ENCODE measurements at regions not wholly inside any gene's neighbourhood (a gene's known extent, or its start where the extent isn't known, plus 50 kb on each side); places are given as distances from the start of the nearest gene placed in this dataset.

DNA sequence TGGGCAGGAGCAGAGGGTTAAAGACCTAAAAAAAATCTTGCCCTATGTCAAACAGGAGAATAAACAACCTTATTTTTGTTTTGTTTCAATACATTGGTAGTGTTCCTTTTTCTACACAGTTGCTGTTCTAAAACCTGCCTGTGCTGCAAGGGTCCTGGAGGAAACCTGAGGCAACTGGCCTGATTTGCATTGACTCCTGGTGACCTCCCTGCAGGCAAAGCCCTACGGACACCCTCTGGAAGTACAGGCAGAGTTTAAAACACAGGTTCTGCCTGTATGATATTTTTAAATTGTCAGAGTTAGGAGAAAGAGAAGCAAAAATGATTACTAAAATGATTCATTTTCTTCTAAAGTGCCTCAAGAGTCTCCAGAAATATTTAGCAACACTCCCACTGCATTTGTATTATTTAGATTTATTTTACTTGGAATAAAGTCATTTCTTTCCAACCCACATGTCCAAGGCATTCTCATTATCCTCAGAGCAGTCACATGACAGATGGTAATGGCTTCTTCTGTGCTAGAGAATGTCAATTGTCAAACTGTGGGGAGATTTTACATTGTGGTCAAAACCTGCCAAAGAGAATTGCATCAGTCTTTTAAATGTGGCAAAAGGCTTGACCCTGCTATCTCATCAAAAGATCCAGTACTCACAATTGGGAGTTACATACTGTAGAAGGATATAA lies 559.6 kb downstream of the CETN3 start:
- no peaks in the 10 kb centered on the region for H3K4me1 ChIP-seq (ENCODE audit: control insufficient read depth, insufficient read depth, low read length)
- WGBS (ENCODE audit: insufficient coverage) = no CpG with 5 or more reads among the region's 1 CpG
- H3K9me3 ChIP-seq (ENCODE audit: control insufficient read depth, insufficient read depth, low read length) = no peaks in the 10 kb centered on the region
- DNase-seq (ENCODE audit: low read depth in 4 of 6, low spot score in 6 of 6) = peak in 2 of 6 donors; percentile 34 to 42
- no peaks in the 10 kb centered on the region for H3K36me3 ChIP-seq (ENCODE audit: control insufficient read depth, insufficient read depth, low read length)
- H3K27me3 ChIP-seq (ENCODE audit: control insufficient read depth, insufficient read depth, low read length) = no peaks in the 10 kb centered on the region
- H3K4me3 ChIP-seq (ENCODE audit: low read depth, low read length) = no peak overlapping the region
- no peak overlapping the region for H3K27ac ChIP-seq (ENCODE audit: low read depth, low read length)

DNA sequence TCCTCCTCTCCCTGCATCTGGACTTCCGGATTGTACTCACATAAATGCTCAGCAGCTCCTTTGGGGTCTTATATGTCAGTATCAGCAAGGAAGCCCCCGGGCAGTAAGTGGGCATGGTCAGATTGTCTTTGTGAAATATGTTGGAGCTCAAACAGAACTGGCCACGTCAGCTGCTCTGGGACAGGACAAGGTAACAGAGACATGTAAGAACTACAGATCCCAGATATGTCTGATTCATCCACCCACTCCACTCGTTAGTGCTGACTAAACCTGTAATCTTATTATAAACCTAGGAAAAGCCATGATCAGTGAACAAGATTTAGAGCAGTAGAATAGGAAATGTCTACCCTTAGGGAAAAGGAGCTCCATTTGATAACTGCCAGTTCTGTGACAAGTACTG lies 561.8 kb downstream of the CETN3 start:
- no peak for DNase-seq (ENCODE audit: low read depth in 4 of 6, low spot score in 6 of 6)
- WGBS (ENCODE audit: insufficient coverage) = 100% methylated on average over 1 of the region's 4 CpGs
- H3K4me3 ChIP-seq (ENCODE audit: low read depth, low read length) = no peak overlapping the region
- H3K27ac ChIP-seq (ENCODE audit: low read depth, low read length) = no peak overlapping the region
- H3K4me1 ChIP-seq (ENCODE audit: control insufficient read depth, insufficient read depth, low read length) = no peaks in the 10 kb centered on the region
- no peaks in the 10 kb centered on the region for H3K9me3 ChIP-seq (ENCODE audit: control insufficient read depth, insufficient read depth, low read length)
- no peaks in the 10 kb centered on the region for H3K27me3 ChIP-seq (ENCODE audit: control insufficient read depth, insufficient read depth, low read length)
- H3K36me3 ChIP-seq (ENCODE audit: control insufficient read depth, insufficient read depth, low read length) = no peaks in the 10 kb centered on the region

DNA sequence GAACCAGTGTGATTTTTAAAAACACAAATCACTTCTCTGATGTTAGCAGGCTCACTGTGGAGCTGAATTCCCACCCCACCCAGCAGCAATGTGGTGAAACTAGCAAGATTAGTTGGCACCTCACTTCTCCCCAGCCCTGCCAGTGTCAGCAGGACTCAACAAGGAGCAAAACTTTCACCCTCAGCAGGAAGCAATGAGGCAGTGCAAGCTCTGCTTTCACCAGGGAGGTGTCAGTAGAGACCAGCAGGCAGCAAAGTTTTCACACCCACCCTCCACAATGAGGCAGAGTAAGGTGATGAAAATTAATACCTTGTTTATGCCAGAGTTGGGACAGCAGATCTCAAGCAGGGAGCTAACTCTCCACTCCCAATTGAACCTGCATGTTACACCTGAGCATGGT lies 565.0 kb downstream of the CETN3 start:
- no peak overlapping the region for H3K4me3 ChIP-seq (ENCODE audit: low read depth, low read length)
- H3K36me3 ChIP-seq (ENCODE audit: control insufficient read depth, insufficient read depth, low read length) = no peaks in the 10 kb centered on the region
- H3K27me3 ChIP-seq (ENCODE audit: control insufficient read depth, insufficient read depth, low read length) = no peaks in the 10 kb centered on the region
- no peaks in the 10 kb centered on the region for H3K4me1 ChIP-seq (ENCODE audit: control insufficient read depth, insufficient read depth, low read length)
- no peak overlapping the region for H3K27ac ChIP-seq (ENCODE audit: low read depth, low read length)
- H3K9me3 ChIP-seq (ENCODE audit: control insufficient read depth, insufficient read depth, low read length) = no peaks in the 10 kb centered on the region
- DNase-seq (ENCODE audit: low read depth in 4 of 6, low spot score in 6 of 6) = no peak

DNA sequence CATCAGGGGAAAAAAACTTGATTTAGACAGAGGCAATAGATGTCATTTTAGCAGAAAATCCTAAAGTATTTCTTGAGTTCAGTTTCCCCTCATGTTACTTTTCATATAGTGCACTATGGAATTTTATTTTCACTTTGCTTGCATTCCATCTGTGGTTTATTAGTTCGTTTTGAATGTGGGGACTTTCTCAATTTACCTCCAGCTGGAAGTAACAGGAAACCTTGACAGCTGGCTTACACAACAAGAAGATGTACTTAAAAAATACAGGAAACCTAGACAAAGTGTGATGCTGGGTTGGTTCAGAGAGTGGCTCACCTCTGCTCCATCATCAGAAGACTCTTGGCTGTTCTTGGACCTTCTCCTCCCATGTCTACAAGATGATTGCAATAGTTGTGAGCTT lies 567.0 kb downstream of the CETN3 start:
- Histone ChIP-seq H3K27me3 (ENCODE audit: control insufficient read depth, insufficient read depth, low read length) (no peaks in the 10 kb centered on the region), H3K9me3 (ENCODE audit: control insufficient read depth, insufficient read depth, low read length) (no peaks in the 10 kb centered on the region), H3K36me3 (ENCODE audit: control insufficient read depth, insufficient read depth, low read length) (no peaks in the 10 kb centered on the region), H3K27ac (ENCODE audit: low read depth, low read length) (no peak overlapping the region), H3K4me1 (ENCODE audit: control insufficient read depth, insufficient read depth, low read length) (no peaks in the 10 kb centered on the region), H3K4me3 (ENCODE audit: low read depth, low read length) (no peak overlapping the region)
- no CpG with 5 or more reads among the region's 1 CpG for WGBS (ENCODE audit: insufficient coverage)
- no peak for DNase-seq (ENCODE audit: low read depth in 4 of 6, low spot score in 6 of 6)

DNA sequence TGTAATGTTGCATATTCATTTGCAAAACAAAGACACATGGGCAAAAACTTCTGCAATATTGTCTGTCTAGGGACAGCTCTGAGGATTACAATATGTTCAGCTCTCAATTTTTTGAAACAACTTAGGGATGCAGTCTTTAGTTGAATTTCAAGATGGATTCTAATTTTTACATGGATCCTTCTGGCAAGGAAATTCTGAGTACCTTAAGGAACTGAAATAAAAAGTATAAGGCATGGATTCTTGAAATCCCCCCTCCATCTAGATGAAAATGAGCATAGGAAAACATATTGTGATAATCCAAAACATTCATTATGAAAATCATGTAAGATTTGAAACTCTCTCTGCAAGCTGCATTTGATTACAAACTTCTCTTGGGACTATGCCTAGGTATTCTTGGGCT lies 568.6 kb downstream of the CETN3 start:
- Histone ChIP-seq H3K4me3 (ENCODE audit: low read depth, low read length) (no peak overlapping the region), H3K9me3 (ENCODE audit: control insufficient read depth, insufficient read depth, low read length) (no peaks in the 10 kb centered on the region), H3K27me3 (ENCODE audit: control insufficient read depth, insufficient read depth, low read length) (no peaks in the 10 kb centered on the region), H3K36me3 (ENCODE audit: control insufficient read depth, insufficient read depth, low read length) (no peaks in the 10 kb centered on the region), H3K27ac (ENCODE audit: low read depth, low read length) (no peak overlapping the region), H3K4me1 (ENCODE audit: control insufficient read depth, insufficient read depth, low read length) (no peaks in the 10 kb centered on the region)
- DNase-seq (ENCODE audit: low read depth in 4 of 6, low spot score in 6 of 6) = peak in 1 of 6 donors; percentile 65

DNA sequence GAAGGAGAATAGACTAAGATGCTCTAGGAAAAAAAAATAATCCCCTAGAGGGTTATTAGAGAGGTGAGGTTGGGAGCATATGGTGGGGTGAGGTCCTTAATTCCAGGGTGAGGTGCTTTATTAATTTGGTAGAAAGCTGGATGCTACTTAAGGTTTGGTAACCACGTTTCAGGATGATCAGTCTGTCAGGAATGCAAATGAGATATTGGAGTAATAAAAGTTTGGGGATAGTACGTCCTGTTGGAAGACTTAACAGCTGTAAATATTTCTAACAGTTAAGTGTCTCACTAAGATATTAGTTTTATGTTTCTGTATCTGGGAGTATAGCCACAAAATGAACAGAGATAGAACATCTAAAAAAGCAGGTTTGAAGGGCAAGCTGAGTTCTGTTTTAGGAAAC lies 578.9 kb downstream of the CETN3 start:
- Histone ChIP-seq H3K27ac (ENCODE audit: low read depth, low read length) (no peak overlapping the region), H3K9me3 (ENCODE audit: control insufficient read depth, insufficient read depth, low read length) (no peaks in the 10 kb centered on the region), H3K36me3 (ENCODE audit: control insufficient read depth, insufficient read depth, low read length) (no peaks in the 10 kb centered on the region), H3K27me3 (ENCODE audit: control insufficient read depth, insufficient read depth, low read length) (no peaks in the 10 kb centered on the region), H3K4me3 (ENCODE audit: low read depth, low read length) (no peak overlapping the region), H3K4me1 (ENCODE audit: control insufficient read depth, insufficient read depth, low read length) (no peaks in the 10 kb centered on the region)
- DNase-seq (ENCODE audit: low read depth in 4 of 6, low spot score in 6 of 6) = no peak
- 71% methylated on average over 1 of the region's 2 CpGs for WGBS (ENCODE audit: insufficient coverage)

DNA sequence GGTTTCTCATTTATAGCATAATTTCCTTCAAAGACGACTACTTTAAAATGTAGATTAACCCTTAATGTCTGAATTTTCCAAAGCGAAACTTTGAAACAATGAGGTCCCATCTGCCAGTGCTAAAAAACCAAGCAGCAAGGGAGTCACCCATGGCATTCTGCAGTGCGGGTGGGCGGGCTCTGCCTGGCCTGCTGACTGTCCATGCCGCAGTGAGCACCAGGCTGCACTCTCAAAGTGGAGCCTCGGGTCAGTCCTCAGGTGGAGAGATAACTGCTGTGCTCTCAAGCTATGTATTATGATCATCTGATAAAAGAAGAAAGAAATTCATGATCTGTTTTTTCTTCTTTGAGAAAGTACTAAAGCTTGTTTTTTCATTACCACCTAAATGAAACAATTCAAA lies 581.6 kb downstream of the CETN3 start:
- Histone ChIP-seq H3K27ac (ENCODE audit: low read depth, low read length) (no peak overlapping the region), H3K27me3 (ENCODE audit: control insufficient read depth, insufficient read depth, low read length) (no peaks in the 10 kb centered on the region), H3K4me1 (ENCODE audit: control insufficient read depth, insufficient read depth, low read length) (no peaks in the 10 kb centered on the region), H3K36me3 (ENCODE audit: control insufficient read depth, insufficient read depth, low read length) (no peaks in the 10 kb centered on the region), H3K9me3 (ENCODE audit: control insufficient read depth, insufficient read depth, low read length) (no peaks in the 10 kb centered on the region), H3K4me3 (ENCODE audit: low read depth, low read length) (no peak overlapping the region)
- WGBS (ENCODE audit: insufficient coverage) = 93% methylated on average over 5 of the region's 6 CpGs
- DNase-seq (ENCODE audit: low read depth in 4 of 6, low spot score in 6 of 6) = no peak

DNA sequence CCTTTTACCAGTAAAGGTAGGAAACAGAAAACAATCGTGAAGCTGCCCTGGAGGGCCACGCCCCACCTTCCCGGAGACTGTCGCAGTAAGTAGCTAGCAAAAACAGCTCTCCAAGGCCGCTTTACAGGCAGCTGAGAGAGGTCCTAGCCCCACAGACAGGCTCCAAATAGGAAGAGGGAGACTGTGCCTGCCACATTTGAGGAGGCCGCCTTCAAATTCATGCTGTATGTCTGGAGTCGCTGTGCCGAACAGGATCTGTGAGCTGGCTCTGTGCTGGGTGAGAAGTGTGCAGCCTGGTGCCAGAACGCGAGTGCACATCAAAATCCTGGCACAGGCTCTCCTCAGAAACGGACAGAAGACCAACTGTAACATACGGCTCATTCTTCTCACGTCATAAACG lies 582.2 kb downstream of the CETN3 start:
- Histone ChIP-seq H3K36me3 (ENCODE audit: control insufficient read depth, insufficient read depth, low read length) (no peaks in the 10 kb centered on the region), H3K27ac (ENCODE audit: low read depth, low read length) (no peak overlapping the region), H3K4me3 (ENCODE audit: low read depth, low read length) (no peak overlapping the region), H3K27me3 (ENCODE audit: control insufficient read depth, insufficient read depth, low read length) (no peaks in the 10 kb centered on the region), H3K4me1 (ENCODE audit: control insufficient read depth, insufficient read depth, low read length) (no peaks in the 10 kb centered on the region), H3K9me3 (ENCODE audit: control insufficient read depth, insufficient read depth, low read length) (no peaks in the 10 kb centered on the region)
- 91% methylated on average over 11 of the region's 14 CpGs for WGBS (ENCODE audit: insufficient coverage)
- peak in 1 of 6 donors; percentile 91 for DNase-seq (ENCODE audit: low read depth in 4 of 6, low spot score in 6 of 6)

DNA sequence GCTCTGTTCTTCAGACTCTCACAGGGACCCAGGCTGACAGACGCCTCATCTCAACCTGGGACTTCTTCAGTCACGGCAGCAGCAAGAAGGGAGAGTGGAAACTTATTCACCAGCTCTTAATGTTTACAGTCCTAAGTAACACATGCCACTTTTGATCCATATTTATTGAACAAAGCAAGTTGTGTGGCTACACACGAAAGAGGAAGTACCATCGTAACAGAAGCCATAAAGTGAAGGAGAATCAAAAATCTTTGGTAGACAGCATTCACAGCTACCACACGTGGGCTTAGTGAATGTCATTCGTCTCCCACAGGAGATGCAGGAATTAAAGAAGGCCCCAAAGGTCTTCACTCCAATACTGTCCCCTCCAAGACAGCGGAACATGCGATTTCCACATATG lies 582.6 kb downstream of the CETN3 start:
- Histone ChIP-seq H3K27ac (ENCODE audit: low read depth, low read length) (no peak overlapping the region), H3K36me3 (ENCODE audit: control insufficient read depth, insufficient read depth, low read length) (no peaks in the 10 kb centered on the region), H3K4me1 (ENCODE audit: control insufficient read depth, insufficient read depth, low read length) (no peaks in the 10 kb centered on the region), H3K4me3 (ENCODE audit: low read depth, low read length) (no peak overlapping the region), H3K9me3 (ENCODE audit: control insufficient read depth, insufficient read depth, low read length) (no peaks in the 10 kb centered on the region), H3K27me3 (ENCODE audit: control insufficient read depth, insufficient read depth, low read length) (no peaks in the 10 kb centered on the region)
- peak in 1 of 6 donors; percentile 16 for DNase-seq (ENCODE audit: low read depth in 4 of 6, low spot score in 6 of 6)
- WGBS (ENCODE audit: insufficient coverage) = 86% methylated on average over 4 of the region's 8 CpGs

DNA sequence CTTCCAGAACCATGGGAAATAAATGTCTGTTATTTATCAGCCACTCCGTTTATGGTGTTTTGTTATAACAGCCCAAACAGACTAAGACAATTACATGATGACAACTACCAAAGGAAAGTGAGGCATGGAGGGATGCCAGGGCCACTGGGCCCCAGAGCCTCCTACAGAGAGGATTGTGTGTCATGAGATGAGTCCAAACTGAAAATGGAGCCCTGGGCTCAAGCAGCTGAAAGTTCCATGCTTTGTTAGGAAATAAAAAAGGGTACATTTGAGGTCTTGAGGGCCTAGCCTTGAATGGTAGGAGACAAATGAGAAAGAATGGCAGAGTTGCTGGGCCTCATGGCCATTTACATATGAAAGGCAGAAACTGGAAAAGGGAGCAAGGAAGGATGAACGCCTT lies 586.5 kb downstream of the CETN3 start:
- Histone ChIP-seq H3K4me3 (ENCODE audit: low read depth, low read length) (no peak overlapping the region), H3K4me1 (ENCODE audit: control insufficient read depth, insufficient read depth, low read length) (no peaks in the 10 kb centered on the region), H3K9me3 (ENCODE audit: control insufficient read depth, insufficient read depth, low read length) (peaks cover 1% of the 10 kb centered on the region), H3K27me3 (ENCODE audit: control insufficient read depth, insufficient read depth, low read length) (no peaks in the 10 kb centered on the region), H3K27ac (ENCODE audit: low read depth, low read length) (no peak overlapping the region), H3K36me3 (ENCODE audit: control insufficient read depth, insufficient read depth, low read length) (no peaks in the 10 kb centered on the region)
- no peak for DNase-seq (ENCODE audit: low read depth in 4 of 6, low spot score in 6 of 6)
- WGBS (ENCODE audit: insufficient coverage) = 40% methylated on average over 1 of the region's 2 CpGs
